HG02885 (cell line): ENCODE measurements at regions not wholly inside any gene's neighbourhood (a gene's known extent, or its start where the extent isn't known, plus 50 kb on each side); places are given as distances from the start of the nearest gene placed in this dataset.
"Not testable (repeated sequence)": the region's sequence is repeated elsewhere in the genome, so short reads cannot be mapped to it uniquely, and the experiment has no call there.

Experiments
- ATAC-seq: cut with Tn5 transposase; IDR thresholded peaks from one replicate; pipeline ENCODE4 v1.9.1; 2021; ENCODE audit warnings: mild to moderate bottlenecking; ENCODE audit not compliant: unreplicated experiment, poor library complexity

DNA sequence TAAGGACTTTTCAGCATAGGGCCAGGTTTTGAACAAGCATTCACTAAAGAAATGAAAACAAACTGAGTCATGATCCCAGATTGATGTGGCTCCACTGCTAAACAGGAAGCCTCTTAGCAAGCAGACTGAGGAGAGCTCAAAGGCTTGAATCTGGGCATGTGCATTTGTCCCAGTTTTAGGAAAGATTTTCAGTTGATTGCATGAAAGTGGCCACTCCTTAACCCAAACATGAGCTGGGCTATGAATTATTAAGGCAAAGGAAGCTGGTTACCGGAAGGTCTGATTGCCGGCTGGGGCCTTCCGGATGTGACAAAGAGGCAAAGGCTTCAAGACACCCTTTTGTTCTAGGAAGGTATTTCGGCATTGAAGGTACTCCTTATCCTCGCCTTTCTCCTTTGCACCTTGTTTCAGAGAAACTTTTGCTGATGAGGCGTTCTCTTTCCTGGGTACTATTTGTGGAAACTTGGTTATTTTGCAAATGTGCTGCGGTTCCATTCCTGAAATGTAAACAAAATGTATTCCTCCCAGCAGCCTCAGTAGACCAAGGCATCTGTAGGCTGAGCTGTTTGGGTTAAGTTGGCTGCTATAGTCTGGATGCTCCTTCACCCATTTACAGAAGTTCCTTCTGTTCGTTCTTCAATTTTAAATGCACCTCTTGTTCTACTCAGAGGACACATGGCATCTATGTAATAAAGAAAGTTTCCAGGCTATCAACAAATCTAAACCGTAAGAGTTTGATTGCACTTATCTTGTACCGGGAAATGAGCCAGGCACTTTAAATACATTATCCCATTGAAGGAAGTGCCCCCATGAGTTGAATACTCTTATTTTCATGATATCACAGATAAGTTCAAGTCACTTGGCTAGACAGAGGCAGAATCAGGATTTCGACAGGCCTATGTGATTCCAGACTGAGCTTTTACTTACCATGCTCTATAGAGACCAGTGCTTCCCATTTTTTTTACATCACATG lies 115.6 kb upstream of the METAP2 start:
- no peak for ATAC-seq

DNA sequence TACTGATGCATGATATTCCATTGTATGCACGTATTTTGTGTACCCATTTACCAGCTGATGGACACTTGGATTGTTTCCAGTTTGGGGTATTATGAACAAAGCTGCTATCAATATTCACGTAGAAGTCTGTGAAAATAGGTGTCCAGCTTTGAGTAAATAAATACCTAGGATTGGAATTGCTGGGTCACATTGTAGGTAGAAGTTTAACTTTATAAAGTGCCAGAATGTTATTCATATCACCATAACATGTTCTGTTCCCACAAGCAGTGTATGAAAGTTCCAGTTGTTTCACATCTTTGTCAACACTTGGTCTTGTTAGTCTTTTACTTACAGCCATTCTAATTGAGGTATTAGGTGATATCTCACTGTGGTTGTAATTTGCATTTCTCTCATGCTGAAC lies 108.0 kb upstream of the METAP2 start:
- no peak for ATAC-seq

DNA sequence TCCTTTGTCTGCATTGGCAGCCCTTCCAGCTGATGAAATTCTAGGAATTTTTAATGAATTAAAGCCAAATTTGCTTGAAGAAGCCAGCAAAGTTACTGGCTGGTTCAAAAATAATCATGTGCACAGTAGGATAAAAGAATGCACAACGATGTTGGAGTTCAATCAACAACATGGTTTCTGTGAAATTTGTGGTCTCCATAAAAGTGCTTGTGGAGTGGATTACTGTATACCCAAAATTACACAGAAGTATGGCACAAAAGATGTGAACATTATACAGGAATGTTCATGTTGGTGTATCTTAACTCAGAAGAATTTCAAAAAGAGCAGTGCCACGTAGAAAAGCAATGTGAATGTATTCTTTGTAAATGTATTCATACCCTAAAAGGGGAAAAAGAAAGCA lies 105.0 kb upstream of the METAP2 start:
- no peak for ATAC-seq

DNA sequence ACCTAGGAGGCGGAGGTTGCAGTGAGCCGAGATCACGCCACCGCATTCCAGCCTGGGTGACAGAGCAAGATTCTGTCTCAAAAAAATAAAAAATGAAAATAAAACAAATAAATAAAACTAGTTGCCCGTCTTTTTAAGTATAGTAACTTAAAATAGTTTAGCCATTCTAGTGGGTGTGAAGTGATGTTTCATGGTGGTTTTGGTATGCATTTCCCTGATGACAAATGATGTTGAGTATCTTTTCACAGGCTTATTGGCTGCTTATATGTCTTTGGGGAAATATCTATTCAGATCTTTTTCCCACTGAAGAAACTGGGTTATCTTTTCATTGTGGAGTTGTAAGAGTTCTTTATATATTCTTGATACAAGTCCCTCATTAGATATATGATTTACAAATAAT lies 102.4 kb upstream of the METAP2 start:
- no peak for ATAC-seq

DNA sequence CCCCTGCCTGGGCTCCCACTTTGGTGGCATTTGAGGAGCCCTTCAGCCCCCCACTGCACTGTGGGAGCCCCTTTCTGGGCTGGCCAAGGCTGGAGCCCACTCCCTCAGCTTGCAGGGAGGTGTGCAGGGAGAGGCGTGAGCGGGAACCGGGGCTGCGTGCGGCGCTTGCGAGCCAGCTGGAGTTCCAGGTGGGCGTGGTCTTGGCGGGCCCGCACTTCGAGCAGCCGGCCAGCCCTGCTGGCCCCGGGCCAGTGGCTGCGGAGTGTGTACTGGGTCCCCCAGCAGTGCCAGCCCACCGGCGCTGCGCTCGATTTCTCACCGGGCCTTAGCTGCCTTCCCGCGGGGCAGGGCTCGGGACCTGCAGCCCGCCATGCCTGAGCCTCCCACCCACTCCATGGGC lies 94.5 kb upstream of the METAP2 start:
- ATAC-seq, result not testable (repeated sequence)

DNA sequence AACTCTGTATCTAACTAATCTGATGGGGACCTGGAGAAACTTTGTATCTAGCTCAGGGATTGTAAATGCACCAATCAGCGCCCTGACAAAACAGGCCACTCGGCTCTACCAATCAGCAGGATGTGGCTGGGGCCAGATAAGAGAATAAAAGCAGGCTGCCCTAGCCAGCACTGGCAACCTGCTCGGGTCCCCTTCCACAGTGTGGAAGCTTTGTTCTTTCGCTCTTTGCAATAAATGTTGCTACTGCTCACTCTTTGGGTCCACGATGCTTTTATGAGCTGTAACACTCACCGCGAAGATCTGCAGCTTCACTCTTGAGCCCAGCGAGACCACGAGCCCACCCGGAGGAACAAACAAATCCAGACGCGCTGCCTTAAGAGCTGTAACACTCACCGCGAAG lies 93.6 kb upstream of the METAP2 start:
- ATAC-seq, result not testable (repeated sequence)

DNA sequence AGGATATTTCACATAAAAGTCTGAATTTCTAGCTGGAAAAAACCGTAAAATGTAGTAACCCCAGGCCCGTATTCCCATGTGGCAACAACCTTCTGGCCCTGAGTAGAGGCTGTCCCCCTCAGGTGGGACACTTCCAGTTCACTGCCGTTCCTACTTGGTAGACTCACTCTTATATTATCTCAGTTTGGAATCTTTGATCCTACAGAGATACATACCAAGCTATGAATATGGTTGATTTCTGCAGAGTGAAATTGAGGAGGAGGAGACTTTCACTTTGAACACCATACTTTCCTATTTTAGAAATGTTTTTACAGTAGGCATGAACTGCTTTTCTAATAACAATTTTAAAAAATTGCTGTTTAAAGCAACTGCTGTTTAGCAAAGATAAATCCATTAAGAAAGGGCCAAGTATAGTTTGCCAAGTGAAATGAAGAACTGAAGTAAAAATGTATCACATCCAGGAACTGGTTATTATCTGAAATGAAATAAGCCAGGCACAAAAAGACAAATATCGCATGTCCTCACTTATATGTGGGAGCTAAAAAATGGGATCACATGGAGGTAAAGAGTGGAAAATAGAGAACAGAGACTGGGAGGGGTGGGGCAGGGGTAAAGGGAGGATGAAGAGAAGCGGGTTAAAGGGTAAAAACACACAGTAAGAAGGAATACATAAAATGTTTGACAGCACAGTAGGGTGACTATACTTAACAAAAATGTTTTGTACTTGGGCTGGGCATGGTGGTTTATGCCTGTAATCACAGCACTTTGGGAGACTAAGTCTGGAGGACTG lies 92.8 kb upstream of the METAP2 start:
- ATAC-seq, result no peak

DNA sequence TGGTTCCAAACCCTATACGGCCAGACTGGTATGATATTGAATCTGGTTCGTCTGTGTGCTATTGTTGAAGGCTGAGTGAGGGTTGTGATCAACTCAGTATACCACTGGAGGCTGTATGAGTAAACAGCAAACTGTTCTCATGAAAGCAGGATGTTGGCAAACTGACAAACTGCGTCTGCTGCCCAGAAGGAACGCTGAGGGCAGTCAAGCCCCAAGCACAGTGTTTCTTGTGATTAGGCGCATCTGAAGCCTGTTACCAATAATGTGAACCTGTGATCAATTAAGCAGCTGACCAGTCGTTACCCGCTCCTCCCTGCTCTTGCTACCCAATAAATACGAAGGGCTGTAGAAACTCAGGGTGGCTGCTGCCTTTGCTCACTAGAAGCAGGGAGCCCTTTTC lies 90.0 kb upstream of the METAP2 start:
- ATAC-seq, result not testable (repeated sequence)

DNA sequence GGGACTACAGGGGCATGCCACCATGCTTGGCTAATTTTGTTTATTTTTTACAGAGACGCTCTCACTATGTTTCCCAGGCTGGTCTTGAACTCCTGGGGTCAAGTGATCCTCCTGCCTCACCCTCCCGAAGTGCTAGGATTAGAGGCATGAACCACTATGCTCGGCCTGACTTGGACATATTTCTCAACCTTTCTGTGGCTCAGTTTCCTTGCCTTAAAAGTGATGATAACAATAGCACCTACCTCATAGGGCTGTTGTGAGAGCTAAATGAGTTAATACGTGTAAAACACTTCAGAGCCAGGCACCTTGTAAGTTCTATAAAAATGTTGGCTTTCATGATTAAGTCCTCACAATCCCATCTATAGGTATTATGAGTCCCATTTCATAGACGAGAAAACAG lies 89.2 kb upstream of the METAP2 start:
- no peak for ATAC-seq

DNA sequence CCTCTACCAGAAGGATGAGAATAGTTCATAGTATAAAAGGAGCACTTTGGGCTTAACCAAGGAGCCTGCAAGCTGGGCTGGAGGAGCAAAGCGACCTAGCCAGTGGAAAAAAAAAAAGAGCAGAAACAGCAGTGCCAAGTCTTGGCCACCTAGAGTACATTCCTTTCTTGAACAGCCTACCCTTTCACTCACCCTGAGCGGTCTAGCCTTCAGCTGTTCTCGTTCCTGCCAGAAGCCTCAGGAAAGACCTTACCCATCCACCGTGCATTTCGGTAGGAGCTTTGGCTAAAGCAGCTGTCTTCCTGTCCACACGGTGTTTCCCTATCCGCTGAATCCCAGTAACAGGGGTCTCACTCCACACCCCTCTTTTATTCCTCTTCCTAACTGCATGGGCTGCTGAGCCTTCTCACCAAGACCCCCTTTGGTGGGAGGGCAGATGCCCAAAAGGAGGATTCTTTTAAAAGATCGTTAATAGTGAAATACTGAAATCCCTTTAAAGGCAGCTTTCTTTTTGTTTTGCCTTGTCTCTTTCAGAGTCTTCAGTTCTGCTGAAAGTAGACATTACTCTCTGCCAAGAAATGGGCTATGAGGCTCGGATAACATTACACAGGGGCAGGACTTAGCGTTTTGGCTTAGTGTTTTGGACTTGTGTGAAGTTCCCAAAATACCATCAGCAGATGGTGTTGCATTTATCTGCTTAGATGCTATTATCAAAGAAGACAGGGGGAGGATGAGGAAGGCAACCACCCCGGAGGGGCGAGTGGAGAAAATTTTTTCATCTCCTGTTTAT lies 88.5 kb upstream of the METAP2 start:
- ATAC-seq, result no peak

DNA sequence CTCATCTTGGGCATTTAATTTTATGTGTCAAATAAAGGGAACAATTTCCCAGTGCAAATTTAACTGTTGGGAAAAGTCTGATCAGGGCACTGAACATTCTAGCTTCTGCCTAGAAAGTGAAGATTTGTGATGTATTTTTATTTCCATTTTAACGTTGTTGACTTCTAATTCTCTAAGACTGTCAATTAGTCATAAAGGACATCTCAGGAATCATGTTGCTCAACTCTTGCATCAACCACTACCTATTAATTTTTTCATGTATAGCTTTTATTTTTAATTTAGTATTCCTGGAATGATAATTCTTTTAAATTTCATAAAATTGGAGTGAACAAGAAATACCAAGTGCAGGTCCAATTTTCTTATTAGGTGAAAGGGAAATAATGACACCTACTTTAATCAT lies 87.9 kb upstream of the METAP2 start:
- ATAC-seq, result no peak

DNA sequence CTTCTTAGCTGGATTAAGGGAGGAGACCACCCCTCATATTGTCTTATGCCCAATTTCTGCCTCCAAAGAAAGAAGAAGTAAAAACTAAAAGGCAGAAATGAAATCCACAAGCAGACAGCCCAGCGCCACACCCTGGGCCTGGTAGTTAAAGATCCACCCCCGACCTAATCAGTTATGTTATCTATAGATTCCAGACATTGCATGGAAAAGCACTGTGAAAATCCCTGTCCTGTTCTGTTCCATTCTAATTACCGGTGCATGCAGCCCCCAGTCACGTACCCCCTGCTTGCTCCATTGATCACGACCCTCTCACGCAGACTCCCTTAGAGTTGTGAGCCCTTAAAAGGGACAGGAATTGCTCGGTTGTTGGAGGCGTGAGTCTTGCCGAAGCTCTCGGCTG lies 85.7 kb upstream of the METAP2 start:
- ATAC-seq, result not testable (repeated sequence)

DNA sequence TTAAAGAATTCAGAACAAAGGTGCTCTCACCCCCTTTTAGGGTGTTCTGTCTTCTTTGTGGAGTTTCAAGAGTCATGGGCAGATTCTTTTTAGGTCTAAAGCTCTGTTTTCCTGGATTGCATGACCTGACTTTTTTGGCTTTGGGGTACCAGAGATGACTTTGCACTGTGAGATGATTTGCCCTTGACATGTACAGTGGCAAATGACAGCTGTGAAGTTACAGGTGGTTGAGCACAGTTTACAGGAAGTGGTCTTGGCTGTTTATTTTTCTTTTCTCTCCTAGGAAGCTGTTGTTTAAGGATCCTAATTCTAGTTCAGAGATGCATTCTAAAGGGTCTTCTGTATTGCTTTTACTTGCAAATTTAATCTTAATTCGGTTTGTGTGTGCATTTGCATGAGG lies 83.8 kb upstream of the METAP2 start:
- ATAC-seq, result peak; percentile 66

DNA sequence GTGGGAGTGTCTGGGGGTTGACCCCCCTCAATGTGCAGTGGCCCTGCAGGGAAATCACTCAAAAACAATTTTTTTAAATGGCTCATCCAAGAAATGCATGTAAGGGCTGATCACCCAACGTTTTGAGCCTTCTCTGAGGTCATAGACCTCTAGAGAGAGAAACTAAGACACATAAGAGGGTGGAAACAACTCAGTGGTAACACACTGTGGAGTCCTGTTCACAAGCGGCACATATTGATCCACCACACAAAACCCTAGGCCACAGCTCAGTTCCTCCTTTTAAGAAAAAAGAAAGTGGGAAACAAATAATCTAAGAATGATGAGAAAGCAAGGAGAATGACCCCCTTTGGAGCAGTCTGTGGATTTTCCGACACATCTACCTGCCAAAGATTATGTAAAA lies 83.0 kb upstream of the METAP2 start:
- ATAC-seq, result peak; percentile 82

DNA sequence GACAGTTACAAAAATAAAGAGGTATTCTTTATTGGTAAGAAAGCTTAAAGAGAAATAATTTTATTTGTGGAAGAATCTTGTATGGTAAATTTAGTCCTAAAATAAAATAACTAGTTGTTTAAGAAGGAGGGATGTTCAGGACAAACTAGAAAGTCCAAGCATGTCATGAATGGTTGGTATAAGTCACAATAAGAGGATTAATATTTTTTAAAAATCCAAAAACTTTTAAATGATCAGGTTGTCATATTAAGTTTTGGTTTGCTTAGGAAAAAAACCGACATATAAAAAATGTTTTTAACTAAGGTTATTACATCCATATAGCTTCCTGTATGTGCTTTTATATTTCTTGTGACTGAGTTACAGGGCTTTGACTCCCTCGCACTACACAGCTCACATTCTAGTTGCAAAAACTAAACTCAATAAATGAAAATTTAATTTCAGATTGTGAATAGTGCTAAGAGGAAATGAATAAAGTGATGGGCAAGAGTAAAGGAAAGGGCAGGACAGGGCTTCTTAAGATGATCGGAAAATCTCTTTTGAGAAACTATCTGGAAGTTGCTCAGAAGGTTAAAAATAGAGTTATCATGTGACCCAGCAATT lies 80.7 kb upstream of the METAP2 start:
- no peak for ATAC-seq

DNA sequence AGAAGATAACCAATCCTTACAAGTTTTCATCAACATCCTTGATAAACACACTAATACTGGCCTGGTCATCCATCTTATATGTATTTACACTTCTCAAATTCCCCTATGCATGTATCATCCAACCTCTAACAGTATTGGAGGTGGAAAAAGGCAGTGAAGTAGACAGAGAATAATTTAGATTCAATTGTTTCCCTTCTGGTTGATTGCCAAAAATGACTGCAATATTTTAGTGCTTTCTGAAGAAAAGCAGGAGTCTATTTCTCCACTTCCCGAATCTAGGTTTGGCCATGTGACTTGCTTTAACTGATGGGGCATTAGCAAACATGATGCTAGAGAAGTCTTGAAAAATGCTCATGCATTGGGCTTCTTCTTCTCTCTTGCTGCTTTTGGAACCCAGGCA lies 78.3 kb upstream of the METAP2 start:
- no peak for ATAC-seq

DNA sequence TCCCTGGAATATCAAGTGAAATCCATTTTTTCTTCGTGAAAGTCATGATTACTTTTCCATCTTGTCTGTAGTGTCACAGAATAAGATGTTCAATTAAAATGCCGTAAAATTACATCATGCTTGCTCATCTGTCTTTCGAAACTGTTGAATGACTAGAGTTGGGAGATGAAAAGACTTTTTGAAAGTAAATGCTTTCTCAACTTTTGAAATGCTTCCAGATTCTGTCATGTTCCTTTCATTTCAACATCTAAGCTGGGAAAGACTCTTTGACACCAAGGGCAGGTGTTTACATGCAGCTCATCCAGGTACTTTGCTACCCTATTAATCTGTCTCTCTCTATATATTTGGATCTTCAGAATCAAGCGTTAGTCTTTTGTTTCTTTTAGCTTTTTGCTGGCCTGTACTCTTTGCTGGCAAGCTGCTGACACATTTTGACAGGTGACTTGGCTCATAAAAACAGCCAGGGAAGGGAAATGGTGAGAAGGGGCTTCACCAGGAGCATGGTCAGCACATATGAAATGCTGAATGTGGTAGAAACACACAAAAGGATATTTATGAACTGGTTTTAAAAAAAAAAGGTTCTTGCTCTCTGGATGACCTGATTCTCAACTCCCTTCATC lies 77.0 kb upstream of the METAP2 start:
- ATAC-seq, result no peak

DNA sequence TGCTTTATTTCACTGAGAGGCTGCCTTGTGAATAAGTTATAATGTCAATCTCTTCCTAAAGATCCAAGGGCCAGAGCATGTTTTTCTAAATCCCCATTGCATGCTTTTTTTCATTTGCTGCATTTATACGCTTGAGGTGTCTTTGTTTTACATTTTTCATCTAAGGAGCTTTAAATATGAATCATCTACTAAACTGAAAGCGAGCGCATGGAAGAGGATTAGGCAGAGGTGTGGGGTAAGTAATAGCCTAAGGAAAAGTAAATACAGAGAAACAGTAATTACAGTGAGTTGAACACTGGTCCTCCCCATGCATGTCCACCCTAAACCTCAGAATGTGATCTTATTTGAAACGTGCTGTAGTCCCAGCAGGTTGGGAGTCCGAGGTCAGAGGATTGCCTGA lies 76.4 kb upstream of the METAP2 start:
- ATAC-seq, result no peak

DNA sequence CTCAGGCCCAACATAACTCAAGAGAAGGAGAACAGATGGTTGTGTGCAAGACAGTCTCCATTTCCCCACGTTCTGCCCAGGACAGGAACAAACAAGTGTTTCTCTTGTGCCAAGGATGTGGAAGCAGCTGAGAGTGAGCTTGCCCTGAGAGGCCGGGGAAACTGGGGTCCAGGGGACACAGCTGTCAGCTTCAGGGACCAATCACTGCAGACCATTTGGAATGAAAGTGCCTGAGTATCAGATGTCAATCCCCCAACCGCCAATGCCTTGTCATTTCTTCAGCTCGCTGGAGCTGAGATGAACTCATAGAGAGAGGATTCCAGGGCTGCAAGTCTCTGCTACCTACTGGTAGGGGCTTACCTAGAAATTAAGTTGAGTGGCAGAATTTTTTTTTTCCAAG lies 71.9 kb upstream of the METAP2 start:
- ATAC-seq, result no peak

DNA sequence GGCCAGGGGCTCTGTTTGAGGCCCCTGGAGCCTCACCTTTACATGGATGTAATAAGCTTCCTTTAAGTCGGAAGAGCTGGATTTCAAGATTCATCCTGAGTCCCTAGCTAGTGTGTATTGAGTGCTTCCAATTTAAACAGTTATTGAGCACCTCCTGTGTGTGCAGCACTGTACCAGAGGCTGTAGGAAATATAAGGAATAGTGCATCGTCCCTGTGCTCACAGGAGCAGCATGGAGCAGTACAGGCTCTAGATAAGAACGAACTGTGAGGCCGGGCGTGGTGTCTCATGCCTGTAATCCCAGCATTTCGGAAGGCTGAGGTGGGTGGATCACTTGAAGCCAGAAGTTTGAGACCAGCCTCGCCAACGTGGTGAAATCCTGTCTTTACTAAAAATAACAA lies 65.8 kb upstream of the METAP2 start:
- no peak for ATAC-seq
